ENCODE measurements at regions not wholly inside any gene's neighbourhood (a gene's known extent, or its start where the extent isn't known, plus 50 kb on each side); places are given as distances from the start of the nearest gene placed in this dataset.
"Not testable (repeated sequence)": the region's sequence is repeated elsewhere in the genome, so short reads cannot be mapped to it uniquely, and the experiment has no call there.

DNA sequence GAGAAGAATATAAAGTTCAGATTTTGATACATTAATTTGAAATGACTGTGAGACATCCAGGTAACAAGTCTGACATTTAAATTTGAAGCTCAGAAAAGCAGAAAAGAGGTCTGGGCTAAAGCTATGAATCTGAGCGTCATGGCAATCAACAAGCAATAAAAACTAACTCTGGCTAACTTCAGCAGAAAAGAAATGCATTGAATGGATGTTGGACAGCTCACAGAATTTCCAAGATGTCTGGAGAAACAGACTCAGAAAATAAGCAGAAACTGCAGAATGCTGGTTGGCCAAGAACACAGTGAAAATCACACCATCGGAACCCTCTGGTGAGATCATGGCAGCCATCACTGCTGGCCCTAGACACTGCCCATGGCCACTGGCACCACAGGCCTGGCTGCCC is 366.6 kb downstream of the METTL4 start:
- DNase-seq, result no peak

DNA sequence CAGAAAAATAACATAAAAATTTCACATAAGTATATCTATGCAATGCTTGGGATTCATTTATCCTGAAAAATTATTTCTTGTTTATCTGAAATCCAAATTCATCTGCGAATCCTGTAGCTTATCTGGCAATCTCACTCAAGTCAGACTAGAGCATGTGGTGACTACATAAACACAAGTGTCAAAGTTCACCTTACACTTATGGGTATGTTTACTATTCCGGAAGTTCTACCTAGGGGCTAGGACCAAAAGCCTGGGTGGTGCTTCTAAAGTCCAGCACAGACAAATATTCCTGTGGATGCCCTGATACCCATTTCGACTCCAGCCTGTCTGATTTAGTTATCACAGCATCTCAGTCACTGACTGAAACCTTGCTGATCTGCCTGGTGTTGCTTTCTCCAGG is 364.0 kb downstream of the METTL4 start:
- no peak for DNase-seq

- DNase-seq, result no peak
These were observed 358.6 kb downstream of the METTL4 start for GRCh38 chr18:2212598-2213205.

DNA sequence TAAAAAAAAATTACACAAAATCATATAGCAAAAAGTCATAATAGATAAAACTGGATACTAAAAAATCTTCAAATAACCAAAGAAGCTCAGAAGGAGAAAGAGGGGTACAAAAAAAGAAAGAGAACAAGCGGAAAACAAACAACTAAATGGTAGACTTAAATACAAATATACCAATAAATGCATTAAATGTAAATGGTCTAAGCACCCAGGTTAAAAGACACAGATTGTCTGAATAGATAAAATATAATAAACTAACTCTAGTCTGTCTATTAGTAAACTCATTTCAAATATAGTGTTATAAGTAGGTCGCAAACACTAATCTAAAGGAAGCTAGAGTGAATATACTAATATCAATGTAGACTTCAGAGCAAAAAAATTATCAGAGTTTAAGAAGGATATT is 357.4 kb downstream of the METTL4 start:
- DNase-seq, result no peak

DNA sequence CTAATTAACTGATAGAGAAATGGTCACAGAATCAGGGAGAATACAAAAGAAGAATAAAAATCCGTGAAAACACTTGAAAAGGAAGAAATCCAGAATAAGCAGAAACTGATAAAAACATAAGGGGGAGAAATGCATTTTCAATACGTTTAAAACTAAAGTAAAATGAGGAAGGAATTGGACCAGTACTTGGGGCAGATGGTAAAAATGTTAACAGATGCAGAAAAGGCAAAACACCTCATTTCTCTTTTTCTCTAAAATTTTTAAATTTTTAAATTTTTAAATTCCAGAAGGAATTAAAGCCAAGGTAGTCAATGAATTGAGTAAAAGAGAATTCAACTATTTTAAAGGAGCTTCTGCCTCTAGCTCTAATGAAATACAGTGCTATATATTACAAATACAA is 353.9 kb downstream of the METTL4 start:
- no peak for DNase-seq

DNA sequence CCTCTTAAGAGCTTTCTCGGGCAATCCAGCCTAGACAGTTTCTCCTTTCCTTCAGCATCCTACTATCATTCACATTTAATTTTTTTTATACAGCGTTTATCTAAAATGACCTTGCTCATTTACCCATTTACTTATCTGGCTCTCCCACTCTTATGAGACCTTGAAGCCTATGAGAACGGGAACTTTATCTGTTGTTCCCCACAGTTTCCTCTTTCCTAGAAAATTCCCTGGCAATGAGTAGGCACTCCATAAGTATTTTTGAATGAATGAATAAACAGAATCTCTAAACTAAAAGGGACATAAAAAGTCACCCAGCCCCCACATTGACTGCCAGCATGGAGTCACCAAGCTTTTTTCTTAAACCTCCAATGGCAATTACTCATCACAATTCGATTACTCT is 353.2 kb downstream of the METTL4 start:
- no peak for DNase-seq

- DNase-seq, result no peak
These were observed 351.6 kb downstream of the METTL4 start for GRCh38 chr18:2219706-2220105.

- no peak for DNase-seq
These were observed 348.8 kb downstream of the METTL4 start for GRCh38 chr18:2222270-2223185.

- DNase-seq, result no peak
These were observed 347.9 kb downstream of the METTL4 start for GRCh38 chr18:2223449-2223848.

DNA sequence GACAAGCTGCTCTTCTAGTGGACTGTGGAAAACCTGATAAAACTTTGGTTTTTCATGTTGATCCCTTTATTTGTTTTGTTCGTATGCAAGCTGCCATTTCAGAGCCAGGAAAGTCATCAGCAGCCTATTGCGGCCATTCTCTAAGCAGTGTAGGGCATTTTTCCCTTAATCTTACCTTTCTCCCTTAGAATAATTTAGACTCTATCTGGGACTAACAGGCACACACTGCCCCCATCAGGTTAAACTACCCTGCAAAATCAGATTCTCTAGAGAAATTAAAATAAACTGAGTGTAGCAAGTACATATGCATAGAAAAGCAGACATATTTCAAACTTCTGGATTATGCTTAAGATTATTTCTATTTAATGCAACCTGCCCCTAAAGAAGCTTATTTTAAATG is 347.5 kb downstream of the METTL4 start:
- DNase-seq, result peak; percentile 22

- no peak for DNase-seq
These were observed 335.1 kb downstream of the METTL4 start for GRCh38 chr18:2236232-2236631.

DNA sequence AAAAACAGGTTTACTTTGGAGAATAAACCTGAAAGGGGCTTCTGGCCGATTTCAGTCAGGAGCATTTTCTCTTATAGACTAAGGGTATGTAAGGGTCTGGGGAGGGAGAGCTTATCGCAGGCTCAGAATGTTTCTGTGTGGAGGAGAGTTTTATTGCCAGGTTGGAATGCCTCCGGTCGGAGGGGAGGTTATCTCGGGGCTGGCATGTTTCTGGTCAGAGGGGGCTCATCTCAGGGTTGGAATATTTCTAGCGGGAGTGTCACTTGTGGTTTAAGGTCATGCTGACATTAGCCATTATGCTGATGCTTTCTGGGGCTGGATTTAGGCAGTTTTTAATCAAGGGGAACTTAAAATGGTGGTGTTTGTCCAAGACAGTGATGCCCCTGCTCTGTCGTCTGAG is 333.6 kb downstream of the METTL4 start:
- DNase-seq, result no peak

- DNase-seq, result no peak
These were observed 331.0 kb downstream of the METTL4 start for GRCh38 chr18:2240311-2240705.

GRCh38 chr18:2244641-2245040 is 326.7 kb downstream of the METTL4 start:
- no peak for DNase-seq

GRCh38 chr18:2247101-2247500 is 324.2 kb downstream of the METTL4 start:
- DNase-seq, result not testable (repeated sequence)

- DNase-seq, result no peak
These were observed 316.3 kb downstream of the METTL4 start for GRCh38 chr18:2254977-2255376.

- no peak for DNase-seq
These were observed 314.7 kb downstream of the METTL4 start for GRCh38 chr18:2256577-2256976.

DNA sequence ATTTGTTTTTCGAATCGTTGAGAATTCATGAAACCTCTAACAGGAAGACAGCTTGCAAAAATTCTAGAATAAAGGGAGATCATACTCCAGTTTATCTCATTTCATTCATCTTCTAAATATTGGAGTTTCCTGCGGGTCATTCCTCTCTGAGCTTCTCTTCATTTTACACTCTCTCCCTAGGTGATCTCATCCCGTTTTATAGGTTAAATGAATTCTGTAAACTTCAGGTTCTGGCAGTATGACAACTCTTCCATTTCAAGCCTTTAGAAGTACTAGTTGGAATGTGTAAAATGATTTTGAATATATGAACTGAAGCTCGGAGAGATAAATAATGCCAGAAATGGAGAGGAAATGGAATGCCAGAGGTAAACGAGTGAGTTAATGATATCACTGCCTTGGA is 312.4 kb downstream of the METTL4 start:
- no peak for DNase-seq

DNA sequence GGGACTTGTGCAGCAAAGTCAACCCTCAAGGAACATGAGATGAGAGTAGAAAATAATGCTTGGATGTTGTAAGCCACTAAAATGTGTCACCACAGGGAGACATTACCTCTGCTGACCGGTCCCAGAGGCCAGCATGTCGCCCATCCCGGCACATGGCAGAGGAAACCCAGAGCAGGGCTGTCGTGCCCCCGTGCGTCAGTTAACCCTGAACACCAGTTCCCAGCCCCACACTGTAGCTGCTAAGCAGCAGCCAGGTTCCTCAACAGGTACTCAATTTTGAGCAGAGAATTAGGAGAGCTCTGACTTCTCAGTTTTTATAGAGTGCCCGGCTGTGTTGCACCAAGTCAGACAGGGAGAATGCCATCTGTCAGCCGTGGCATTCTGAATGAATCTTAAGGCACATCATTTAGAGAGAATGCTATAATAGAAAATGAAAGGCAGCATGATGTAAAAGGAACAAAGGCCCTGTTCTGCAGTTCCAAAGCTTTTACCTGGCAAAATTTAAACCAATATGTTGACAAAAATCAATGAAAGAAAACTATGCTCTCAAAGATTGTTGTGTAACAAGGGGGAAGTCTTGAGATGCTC is 307.9 kb downstream of the METTL4 start:
- no peak for DNase-seq

GRCh38 chr18:2274613-2275012 is 296.7 kb downstream of the METTL4 start:
- DNase-seq, result no peak

DNA sequence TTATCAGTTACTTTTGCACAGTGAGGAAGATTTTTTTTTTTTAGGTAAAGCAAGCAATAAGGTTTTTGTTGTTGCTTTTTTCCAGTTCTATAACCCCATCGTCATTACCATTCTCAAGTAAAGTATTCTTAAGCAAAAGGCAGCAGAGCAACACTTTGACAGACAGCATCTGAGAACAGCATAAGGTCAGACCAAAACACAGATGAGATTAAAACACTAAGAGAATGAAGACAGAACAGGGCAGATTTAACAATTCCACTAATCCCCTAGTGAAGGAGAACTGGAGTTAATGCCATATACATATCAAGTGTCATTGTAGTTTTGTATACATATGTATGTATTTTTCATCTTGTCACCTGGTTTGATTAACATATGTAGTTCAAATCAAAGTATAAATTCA is 290.2 kb downstream of the METTL4 start:
- DNase-seq, result no peak

DNA sequence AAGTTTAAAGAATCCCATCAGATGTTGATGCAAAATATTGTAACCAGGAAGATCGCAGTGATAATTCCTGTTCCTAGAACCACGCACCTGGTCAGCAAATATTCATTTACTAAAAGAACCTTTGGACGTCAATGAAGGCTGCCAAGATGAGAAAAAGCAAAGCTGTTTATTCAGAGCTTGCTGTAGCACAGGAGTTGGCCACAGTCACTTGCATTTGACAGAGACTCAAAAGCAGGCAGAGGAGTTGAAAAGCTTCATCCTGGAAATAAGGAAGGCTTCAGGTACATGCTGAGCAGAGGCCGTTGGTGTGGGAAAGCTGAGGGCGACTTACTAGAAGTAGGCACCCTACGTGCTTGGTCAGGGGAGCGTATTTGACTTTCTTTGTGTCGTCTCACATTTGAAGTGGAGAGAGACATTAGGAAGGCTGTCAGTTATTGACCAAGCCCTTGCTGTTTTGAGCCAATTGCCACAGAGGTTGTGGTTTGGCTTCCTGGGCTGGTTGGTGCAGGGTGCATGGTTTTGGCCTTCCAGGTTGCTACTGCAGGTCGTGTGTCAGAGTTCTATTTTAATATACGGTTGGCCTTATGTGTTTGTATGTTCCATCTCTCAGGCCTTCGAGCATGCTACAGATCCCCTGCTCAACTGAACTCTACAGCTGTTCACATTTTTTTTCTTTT is 289.6 kb downstream of the METTL4 start:
- DNase-seq, result no peak

GRCh38 chr18:2293109-2293839 is 278.0 kb downstream of the METTL4 start:
- DNase-seq, result no peak
